Neural progenitor cell (in vitro differentiated cells): ENCODE measurements at regions not wholly inside any gene's neighbourhood (a gene's known extent, or its start where the extent isn't known, plus 50 kb on each side); places are given as distances from the start of the nearest gene placed in this dataset.
A peak's percentile ranks its signal among the peaks of the same experiment; 100 is the strongest.
"Not testable (repeated sequence)": the region's sequence is repeated elsewhere in the genome, so short reads cannot be mapped to it uniquely, and the experiment has no call there.

Experiments used
- DNase-seq: peaks from one replicate; pipeline ENCODE4 v3.0.0-alpha.2; 2016; ENCODE audit warnings: low spot score
- H2AFZ ChIP-seq: fragments of 200-600 bp; sonication (generic); replicated peaks from 2 replicates; pipeline ENCODE4 v1.6.1; 2016; ENCODE audit warnings: antibody characterized with exemption
- H3F3A ChIP-seq: fragments of 200-600 bp; sonication (generic); 2 replicates; pipeline ENCODE4 v1.6.1; 2016; ENCODE audit warnings: antibody characterized with exemption, low read depth
- H3K27ac ChIP-seq: fragments of 200-600 bp; sonication (generic); 2 replicates; pipeline ENCODE4 v1.5.1; 2016; ENCODE audit warnings: mild to moderate bottlenecking
- H3K27me3 ChIP-seq: fragments of 200-600 bp; sonication (generic); 2 replicates; pipeline ENCODE4 v1.6.1; 2016; ENCODE audit warnings: mild to moderate bottlenecking, moderate library complexity
- H3K36me3 ChIP-seq: fragments of 200-600 bp; sonication (generic); 2 replicates; pipeline ENCODE4 v1.5.1; 2016
- H3K4me1 ChIP-seq: fragments of 200-600 bp; sonication (generic); 2 replicates; pipeline ENCODE4 v1.6.1; 2016; ENCODE audit warnings: mixed run types
- H3K4me2 ChIP-seq: fragments of 200-600 bp; sonication (generic); 2 replicates; pipeline ENCODE4 v1.6.1; 2016
- H3K4me3 ChIP-seq: fragments of 200-600 bp; sonication (generic); 2 replicates; pipeline ENCODE4 v1.5.1; 2016
- H3K79me2 ChIP-seq: fragments of 200-600 bp; sonication (generic); 2 replicates; pipeline ENCODE4 v1.6.1; 2016; ENCODE audit warnings: low read depth
- H3K9ac ChIP-seq: fragments of 200-600 bp; sonication (generic); 2 replicates; pipeline ENCODE4 v1.6.1; 2016
- H3K9me3 ChIP-seq: fragments of 200-600 bp; sonication (generic); 2 replicates; pipeline ENCODE4 v1.5.1; 2016; ENCODE audit warnings: low read depth
- H4K20me1 ChIP-seq: fragments of 200-600 bp; sonication (generic); 2 replicates; pipeline ENCODE4 v1.6.1; 2016; ENCODE audit warnings: low read depth
- H3K27ac Mint-ChIP-seq: 3 replicates; pipeline ENCODE4 v1.8.0; 2021; ENCODE audit warnings: mixed read lengths
- H3K27me3 Mint-ChIP-seq: 2 replicates; pipeline ENCODE4 v1.8.0; 2022; ENCODE audit warnings: low read depth, mild to moderate bottlenecking, inconsistent platforms, moderate library complexity, mixed read lengths; ENCODE audit not compliant: insufficient read depth
- H3K36me3 Mint-ChIP-seq: 3 replicates; pipeline ENCODE4 v1.8.0; 2021; ENCODE audit warnings: mixed read lengths
- H3K4me1 Mint-ChIP-seq: 3 replicates; pipeline ENCODE4 v1.8.0; 2021; ENCODE audit warnings: mixed read lengths
- H3K4me3 Mint-ChIP-seq: 3 replicates; pipeline ENCODE4 v1.8.0; 2021; ENCODE audit warnings: mild to moderate bottlenecking, moderate library complexity, mixed read lengths
- H3K9me3 Mint-ChIP-seq: 3 replicates; pipeline ENCODE4 v1.8.0; 2020; ENCODE audit warnings: mixed read lengths
- CTCF ChIP-seq: fragments of 200-600 bp; sonication (generic); IDR thresholded peaks from 2 replicates; pipeline ENCODE4 v1.5.1; 2017; ENCODE audit warnings: antibody characterized with exemption, mild to moderate bottlenecking
- EZH2 ChIP-seq: fragments of 200-600 bp; sonication (generic); IDR thresholded peaks from 2 replicates; pipeline ENCODE4 v1.6.1; 2017; ENCODE audit warnings: antibody characterized with exemption, mild to moderate bottlenecking, moderate library complexity
- EZH2phosphoT487 ChIP-seq: fragments of 200-600 bp; sonication (generic); IDR thresholded peaks from 2 replicates; pipeline ENCODE4 v1.6.1; 2017; ENCODE audit warnings: antibody characterized with exemption

GRCh38 chr2:52608030-52608429, 1159.6 kb upstream of the CHAC2 start:
- Histone ChIP-seq H3K36me3 (no peaks in the 10 kb centered on the region), H3K27ac (no peak overlapping the region), H3K79me2 (no peaks in the 10 kb centered on the region), H4K20me1 (no peaks in the 10 kb centered on the region), H3K4me3 (no peak overlapping the region), H2AFZ (no peak overlapping the region), H3K27me3 (no peaks in the 10 kb centered on the region), H3K4me1 (peaks cover 8% of the 10 kb centered on the region), H3K4me2 (no peak overlapping the region), H3F3A (no peaks in the 10 kb centered on the region), H3K9ac (no peak overlapping the region), H3K9me3 (no peaks in the 10 kb centered on the region)
- Mint-ChIP-seq H3K27ac (no peak overlapping the region), H3K27me3 (peaks cover 2% of the 10 kb centered on the region), H3K9me3 (no peaks in the 10 kb centered on the region), H3K36me3 (no peaks in the 10 kb centered on the region), H3K4me3 (no peak overlapping the region), H3K4me1 (peaks cover 10% of the 10 kb centered on the region)
- TF ChIP-seq EZH2phosphoT487: no peak
- TF ChIP-seq CTCF: no peak
- no peak for TF ChIP-seq EZH2
- no peak for DNase-seq

GRCh38 chr2:52597346-52597745, 1170.3 kb upstream of the CHAC2 start:
- Mint-ChIP-seq H3K36me3 (peaks cover 2% of the 10 kb centered on the region), H3K4me1 (peaks cover 13% of the 10 kb centered on the region), H3K9me3 (no peaks in the 10 kb centered on the region), H3K4me3 (no peak overlapping the region), H3K27me3 (no peaks in the 10 kb centered on the region), H3K27ac (no peak overlapping the region)
- no peaks in the 10 kb centered on the region for H3F3A ChIP-seq
- TF ChIP-seq EZH2: no peak
- TF ChIP-seq EZH2phosphoT487: no peak
- no peak for TF ChIP-seq CTCF
- no peak overlapping the region for H3K27ac ChIP-seq
- no peak overlapping the region for H3K4me2 ChIP-seq
- H3K9ac ChIP-seq: no peak overlapping the region
- no peak for DNase-seq
- no peaks in the 10 kb centered on the region for H3K9me3 ChIP-seq
- no peak overlapping the region for H3K4me3 ChIP-seq
- H3K27me3 ChIP-seq: no peaks in the 10 kb centered on the region
- no peaks in the 10 kb centered on the region for H4K20me1 ChIP-seq
- H3K79me2 ChIP-seq: no peaks in the 10 kb centered on the region
- no peak overlapping the region for H2AFZ ChIP-seq
- no peaks in the 10 kb centered on the region for H3K36me3 ChIP-seq
- H3K4me1 ChIP-seq: peaks cover 14% of the 10 kb centered on the region

GRCh38 chr2:52594026-52594425, 1173.6 kb upstream of the CHAC2 start:
- H3K27ac Mint-ChIP-seq: peak overlapping the region; percentile 55
- H3K4me3 Mint-ChIP-seq: no peak overlapping the region
- H2AFZ ChIP-seq: peak overlapping the region; percentile 69

GRCh38 chr2:52584071-52584470, 1183.5 kb upstream of the CHAC2 start:
- H3K27me3 Mint-ChIP-seq, H3K9ac ChIP-seq, H3K4me3 Mint-ChIP-seq, H3K4me1 ChIP-seq, H3K27ac Mint-ChIP-seq, H3K36me3 Mint-ChIP-seq, DNase-seq, H3K4me2 ChIP-seq, H3K4me3 ChIP-seq, H3K4me1 Mint-ChIP-seq, H3K27me3 ChIP-seq, H2AFZ ChIP-seq, H4K20me1 ChIP-seq, H3K79me2 ChIP-seq, H3K36me3 ChIP-seq, H3K27ac ChIP-seq, H3F3A ChIP-seq, H3K9me3 ChIP-seq: not testable (repeated sequence)
- peaks cover 10% of the 10 kb centered on the region for H3K9me3 Mint-ChIP-seq

More at GRCh38 chr2:52594026-52594425, 1173.6 kb upstream of the CHAC2 start:
- Histone ChIP-seq H3F3A (no peaks in the 10 kb centered on the region), H3K36me3 (no peaks in the 10 kb centered on the region), H3K4me3 (no peak overlapping the region), H4K20me1 (no peaks in the 10 kb centered on the region), H3K79me2 (no peaks in the 10 kb centered on the region), H3K4me1 (peaks cover 8% of the 10 kb centered on the region), H3K27ac (peak overlapping the region; percentile 10), H3K4me2 (peak overlapping the region; percentile 14), H3K9me3 (no peaks in the 10 kb centered on the region), H3K9ac (no peak overlapping the region), H3K27me3 (no peaks in the 10 kb centered on the region)
- peak; percentile 13 for DNase-seq
- no peaks in the 10 kb centered on the region for H3K27me3 Mint-ChIP-seq
- peaks cover 4% of the 10 kb centered on the region for H3K36me3 Mint-ChIP-seq
- TF ChIP-seq EZH2phosphoT487 (no peak), CTCF (no peak), EZH2 (no peak)
- H3K9me3 Mint-ChIP-seq: peaks cover 14% of the 10 kb centered on the region
- peaks cover 8% of the 10 kb centered on the region for H3K4me1 Mint-ChIP-seq
